Gastroesophageal sphincter (tissue), 3 donors: ENCODE measurements at regions not wholly inside any gene's neighbourhood (a gene's known extent, or its start where the extent isn't known, plus 50 kb on each side); places are given as distances from the start of the nearest gene placed in this dataset.

Experiments used
- EP300 ChIP-seq: sonication (generic); formaldehyde crosslinking; IDR thresholded peaks from one replicate; pipeline ENCODE4 v1.6.1; 2017; ENCODE audit warnings: antibody characterized with exemption, mild to moderate bottlenecking
- POLR2A ChIP-seq, 2 donors: fragments of 450-650 bp; IDR thresholded peaks; one replicate each; pipeline ENCODE4 v1.6.1; 2017; ENCODE audit warnings: antibody characterized with exemption in 2 of 2, mild to moderate bottlenecking in 2 of 2, moderate library complexity in 1 of 2
- TF ChIP-seq, protein P1 (sequence below), 4 experiments: fragments of 200-600 bp in 2 of 4; fragments of 450-650 bp in 2 of 4; sonication (generic) in 1 of 4; IDR thresholded peaks; one replicate each; pipeline ENCODE4 v1.5.1; 2017 to 2019; ENCODE audit warnings: antibody characterized with exemption in 4 of 4, mild to moderate bottlenecking in 2 of 4, moderate library complexity in 2 of 4

DNA sequence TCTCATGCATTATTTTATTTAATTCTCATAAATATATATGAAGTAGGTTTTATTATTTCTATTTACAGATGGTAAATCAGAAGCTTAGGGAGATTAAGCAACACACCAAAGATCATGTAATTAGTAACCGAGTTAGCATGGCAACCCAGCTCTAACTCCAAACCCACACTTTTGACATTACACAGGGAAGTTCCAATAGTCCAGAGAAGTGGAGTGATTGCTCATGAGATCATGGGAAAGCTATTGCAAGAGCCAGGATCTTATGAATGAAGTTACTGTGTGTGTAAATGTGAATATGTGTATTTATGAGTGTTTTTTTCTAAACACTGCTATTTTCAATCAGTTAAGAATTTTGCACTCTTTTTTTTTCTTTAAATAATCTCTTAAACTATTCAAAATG, 225.8 kb upstream of the KIRREL3 start:
- TF ChIP-seq, protein P1, sequence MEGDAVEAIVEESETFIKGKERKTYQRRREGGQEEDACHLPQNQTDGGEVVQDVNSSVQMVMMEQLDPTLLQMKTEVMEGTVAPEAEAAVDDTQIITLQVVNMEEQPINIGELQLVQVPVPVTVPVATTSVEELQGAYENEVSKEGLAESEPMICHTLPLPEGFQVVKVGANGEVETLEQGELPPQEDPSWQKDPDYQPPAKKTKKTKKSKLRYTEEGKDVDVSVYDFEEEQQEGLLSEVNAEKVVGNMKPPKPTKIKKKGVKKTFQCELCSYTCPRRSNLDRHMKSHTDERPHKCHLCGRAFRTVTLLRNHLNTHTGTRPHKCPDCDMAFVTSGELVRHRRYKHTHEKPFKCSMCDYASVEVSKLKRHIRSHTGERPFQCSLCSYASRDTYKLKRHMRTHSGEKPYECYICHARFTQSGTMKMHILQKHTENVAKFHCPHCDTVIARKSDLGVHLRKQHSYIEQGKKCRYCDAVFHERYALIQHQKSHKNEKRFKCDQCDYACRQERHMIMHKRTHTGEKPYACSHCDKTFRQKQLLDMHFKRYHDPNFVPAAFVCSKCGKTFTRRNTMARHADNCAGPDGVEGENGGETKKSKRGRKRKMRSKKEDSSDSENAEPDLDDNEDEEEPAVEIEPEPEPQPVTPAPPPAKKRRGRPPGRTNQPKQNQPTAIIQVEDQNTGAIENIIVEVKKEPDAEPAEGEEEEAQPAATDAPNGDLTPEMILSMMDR (IDR thresholded peaks at IDR 0.05), result no peak
- TF ChIP-seq POLR2A (IDR thresholded peaks at IDR 0.05) (no peak), EP300 (no peak)
